ENCODE measurements at regions not wholly inside any gene's neighbourhood (a gene's known extent, or its start where the extent isn't known, plus 50 kb on each side); places are given as distances from the start of the nearest gene placed in this dataset.

DNA sequence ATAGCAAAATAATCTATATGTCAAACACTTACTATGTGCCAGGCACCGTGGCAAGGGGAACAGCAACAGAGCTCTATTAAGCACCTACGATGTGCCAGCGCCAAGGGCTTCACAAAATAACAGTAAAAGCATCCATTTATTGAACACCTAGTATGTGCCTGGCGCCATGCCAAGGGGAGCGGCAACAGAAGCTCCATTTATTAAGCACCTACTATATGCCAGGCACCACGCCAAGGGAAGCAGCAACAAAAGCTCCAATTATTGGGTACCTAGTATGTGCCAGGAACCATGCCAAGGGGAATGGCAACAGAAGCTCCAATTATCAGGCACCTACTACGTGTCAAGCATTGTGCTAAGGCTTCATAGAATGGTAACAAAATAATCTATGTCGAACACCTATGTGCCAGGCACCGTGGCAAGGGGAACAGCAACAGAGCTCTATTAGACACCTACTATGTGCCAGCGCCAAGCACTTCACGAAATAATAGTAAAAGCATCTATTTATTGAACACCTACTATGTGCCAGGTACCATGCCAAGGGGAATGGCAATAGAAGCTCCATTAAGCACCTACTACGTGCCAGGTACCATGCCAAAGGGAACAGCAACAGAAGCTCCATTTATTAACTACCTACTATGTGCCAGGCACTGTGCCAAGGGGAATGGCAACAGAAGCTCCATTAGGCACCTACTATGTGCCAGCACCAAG, 107.7 kb downstream of the PTPRS start:
- TF ChIP-seq POLR2A (IDR thresholded peaks at IDR 0.05): no peak
- TF ChIP-seq, protein P1, sequence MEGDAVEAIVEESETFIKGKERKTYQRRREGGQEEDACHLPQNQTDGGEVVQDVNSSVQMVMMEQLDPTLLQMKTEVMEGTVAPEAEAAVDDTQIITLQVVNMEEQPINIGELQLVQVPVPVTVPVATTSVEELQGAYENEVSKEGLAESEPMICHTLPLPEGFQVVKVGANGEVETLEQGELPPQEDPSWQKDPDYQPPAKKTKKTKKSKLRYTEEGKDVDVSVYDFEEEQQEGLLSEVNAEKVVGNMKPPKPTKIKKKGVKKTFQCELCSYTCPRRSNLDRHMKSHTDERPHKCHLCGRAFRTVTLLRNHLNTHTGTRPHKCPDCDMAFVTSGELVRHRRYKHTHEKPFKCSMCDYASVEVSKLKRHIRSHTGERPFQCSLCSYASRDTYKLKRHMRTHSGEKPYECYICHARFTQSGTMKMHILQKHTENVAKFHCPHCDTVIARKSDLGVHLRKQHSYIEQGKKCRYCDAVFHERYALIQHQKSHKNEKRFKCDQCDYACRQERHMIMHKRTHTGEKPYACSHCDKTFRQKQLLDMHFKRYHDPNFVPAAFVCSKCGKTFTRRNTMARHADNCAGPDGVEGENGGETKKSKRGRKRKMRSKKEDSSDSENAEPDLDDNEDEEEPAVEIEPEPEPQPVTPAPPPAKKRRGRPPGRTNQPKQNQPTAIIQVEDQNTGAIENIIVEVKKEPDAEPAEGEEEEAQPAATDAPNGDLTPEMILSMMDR (IDR thresholded peaks at IDR 0.05): no peak
- TF ChIP-seq POLR2AphosphoS5 (IDR thresholded peaks at IDR 0.05): no peak
- TF ChIP-seq EP300 (IDR thresholded peaks at IDR 0.05): no peak
